Skin epidermis (tissue), 12 donors: ENCODE measurements at regions not wholly inside any gene's neighbourhood (a gene's known extent, or its start where the extent isn't known, plus 50 kb on each side); places are given as distances from the start of the nearest gene placed in this dataset.

ENCODE experiments used
- H3K27ac ChIP-seq, 21 experiments: fragments of 200-600 bp; sonication (generic) in 11 of 21; one replicate each; pipeline ENCODE4 v1.5.0; 2020; ENCODE audit warnings: mild to moderate bottlenecking in 3 of 21, inconsistent platforms in 2 of 21, moderate library complexity in 2 of 21
- H3K4me3 ChIP-seq, 7 experiments: fragments of 200-600 bp; sonication (generic) in 2 of 7; one replicate each; pipeline ENCODE4 v1.5.0; 2020; ENCODE audit warnings: inconsistent platforms in 2 of 7, mild to moderate bottlenecking in 2 of 7, moderate library complexity in 1 of 7

DNA sequence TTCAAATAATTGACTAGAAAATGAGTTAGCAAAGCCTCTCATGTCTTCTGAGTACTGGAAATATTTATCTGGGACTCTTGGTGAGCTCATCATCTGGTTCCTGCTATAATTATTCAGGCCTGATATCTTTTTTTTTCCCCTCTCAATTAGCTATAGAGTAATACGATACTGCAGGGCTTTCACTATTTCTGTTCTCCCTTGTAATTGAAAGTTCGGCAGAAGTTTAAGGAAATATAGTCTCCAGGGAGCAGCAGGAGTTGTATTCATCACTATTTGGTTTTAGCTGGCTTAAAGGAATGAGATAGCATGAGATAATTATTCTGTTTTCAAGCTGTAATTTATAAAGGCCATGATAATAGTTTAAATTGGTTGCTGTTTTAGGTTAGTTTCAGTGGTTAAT is 378.6 kb upstream of the EPHA5 start:
- H3K27ac ChIP-seq: no peak overlapping the region
- no peak overlapping the region for H3K4me3 ChIP-seq

DNA sequence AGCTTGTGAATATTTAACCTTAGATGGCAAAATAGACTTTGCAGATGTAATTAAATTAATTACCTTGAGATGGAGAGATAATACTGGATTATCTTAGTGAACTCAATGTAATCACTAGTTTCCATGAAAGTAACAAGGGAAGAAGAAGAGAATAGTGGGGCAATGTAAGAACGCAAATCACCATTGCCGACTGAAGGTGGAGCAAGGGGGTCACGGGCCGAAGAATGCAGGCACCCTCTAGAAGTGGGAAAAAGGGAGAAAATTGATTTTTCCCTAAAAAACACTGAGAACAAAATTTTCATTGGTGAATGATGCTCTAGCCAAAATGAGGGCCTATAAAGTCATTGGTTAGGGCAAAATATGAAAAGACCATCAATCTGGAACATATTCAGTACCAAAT is 375.6 kb upstream of the EPHA5 start:
- no peak overlapping the region for H3K27ac ChIP-seq
- H3K4me3 ChIP-seq: no peak overlapping the region

DNA sequence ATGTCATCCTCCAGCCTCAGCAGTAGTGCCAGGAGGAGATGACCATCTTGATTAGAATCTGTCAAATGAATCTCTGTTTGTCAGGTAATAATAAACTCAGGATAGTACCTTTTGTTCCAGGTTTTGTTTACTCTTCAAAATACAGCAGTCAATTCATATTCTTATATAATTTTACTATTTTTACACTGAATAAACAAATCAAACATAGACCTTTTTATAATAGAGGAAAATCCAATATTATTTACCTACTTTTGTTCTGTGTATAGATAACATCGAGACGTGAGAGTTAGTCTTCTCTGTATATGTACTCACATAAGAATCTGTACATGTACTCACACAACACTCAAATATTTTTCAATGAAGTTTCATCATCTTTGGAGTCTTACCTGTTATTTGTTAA is 365.4 kb upstream of the EPHA5 start:
- H3K27ac ChIP-seq: no peak overlapping the region

DNA sequence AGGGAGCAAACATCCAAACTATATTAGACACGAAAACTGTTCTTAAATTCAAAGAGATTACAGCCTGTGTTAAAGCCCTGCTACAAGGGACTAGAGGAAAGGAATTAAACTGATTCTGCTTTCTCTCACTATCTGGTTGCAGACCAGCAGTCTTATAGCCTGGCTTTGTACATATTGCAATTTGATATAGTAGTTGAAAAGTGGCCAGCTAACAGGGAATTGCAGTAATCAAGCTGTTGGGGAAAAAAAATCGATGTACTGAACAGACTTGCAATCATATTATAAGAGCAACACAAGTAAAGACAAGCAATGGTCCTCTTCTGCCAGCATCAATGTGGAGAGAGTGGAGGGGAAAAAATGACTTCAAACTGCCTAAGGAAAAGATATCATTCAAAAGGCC is 364.4 kb upstream of the EPHA5 start:
- no peak overlapping the region for H3K27ac ChIP-seq
- no peak overlapping the region for H3K4me3 ChIP-seq

More for the DNA sequence above, 365.4 kb upstream of the EPHA5 start:
- no peak overlapping the region for H3K4me3 ChIP-seq

DNA sequence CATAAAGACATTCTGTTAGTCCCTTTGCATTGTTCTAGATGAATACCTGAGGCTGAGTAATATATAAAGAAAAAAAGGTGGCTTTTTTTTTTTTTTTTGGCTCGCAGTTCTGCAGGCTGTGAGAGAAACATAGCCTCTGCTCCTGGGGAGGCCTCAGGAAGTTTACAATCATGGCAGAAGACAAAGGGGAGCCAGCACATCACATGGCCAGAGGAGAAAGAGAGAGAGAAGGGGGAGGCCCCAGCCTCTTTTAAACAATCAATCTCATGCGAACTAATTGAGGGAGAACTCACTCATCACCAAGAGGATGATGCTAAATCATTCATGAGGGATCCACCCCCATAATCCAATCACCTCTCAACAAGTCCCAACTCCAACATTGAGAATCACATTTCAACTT is 364.0 kb upstream of the EPHA5 start:
- Histone ChIP-seq H3K27ac (no peak overlapping the region), H3K4me3 (no peak overlapping the region)

DNA sequence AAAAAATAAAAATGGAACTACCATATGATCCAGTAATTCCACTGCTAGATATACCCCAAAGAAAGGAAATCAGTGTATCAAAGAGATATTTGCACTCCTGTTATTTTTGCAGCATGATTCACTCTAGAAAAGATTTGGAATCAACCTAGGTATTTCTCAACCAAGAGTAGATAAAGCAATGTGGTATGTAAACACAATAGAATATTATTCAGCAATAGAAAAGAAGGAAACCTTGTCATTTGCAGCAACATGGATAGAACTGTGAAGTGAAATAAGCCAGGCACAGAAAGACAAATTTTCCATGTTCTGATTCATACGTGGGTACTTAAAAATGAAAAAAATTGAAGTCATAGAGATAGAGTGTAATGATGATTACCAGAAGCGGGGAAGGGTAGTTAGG is 362.3 kb upstream of the EPHA5 start:
- no peak overlapping the region for H3K4me3 ChIP-seq
- no peak overlapping the region for H3K27ac ChIP-seq

DNA sequence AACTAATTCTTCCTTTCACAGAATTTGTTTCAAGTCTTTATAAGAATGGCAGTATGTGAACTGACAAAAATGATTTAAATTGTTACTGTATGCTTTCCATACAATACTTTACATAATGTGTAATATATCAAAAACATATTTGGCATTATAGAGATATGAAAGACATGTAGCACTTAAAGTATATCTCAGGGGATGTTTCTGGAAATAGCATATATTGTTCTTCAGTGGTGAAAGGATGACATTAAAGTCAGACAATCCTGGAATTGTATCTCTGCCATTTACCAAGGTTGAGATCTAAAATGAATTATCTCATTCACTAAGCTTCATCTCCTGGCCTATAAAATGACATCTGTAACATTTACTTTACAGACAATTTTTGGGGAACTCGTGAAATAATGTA is 358.4 kb upstream of the EPHA5 start:
- Histone ChIP-seq H3K4me3 (no peak overlapping the region), H3K27ac (no peak overlapping the region)

DNA sequence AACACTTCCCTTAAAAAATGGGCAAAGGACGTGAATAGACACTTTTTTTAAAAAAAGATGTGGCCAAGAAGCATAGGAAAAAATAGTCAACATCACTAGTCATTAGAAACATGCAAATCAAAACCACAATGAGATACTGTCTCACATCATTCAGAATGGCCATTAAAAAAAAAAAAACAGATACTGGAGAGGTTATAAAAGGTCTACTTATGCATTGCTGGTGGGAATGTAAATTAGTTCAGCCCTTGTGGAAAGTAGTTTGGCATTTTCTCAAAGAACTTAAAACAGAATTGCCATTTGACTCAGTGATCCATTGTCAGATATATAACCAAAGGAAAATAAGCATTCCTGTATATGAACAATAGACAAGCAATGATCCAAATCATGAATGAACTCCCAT is 352.8 kb upstream of the EPHA5 start:
- Histone ChIP-seq H3K4me3 (no peak overlapping the region), H3K27ac (no peak overlapping the region)

DNA sequence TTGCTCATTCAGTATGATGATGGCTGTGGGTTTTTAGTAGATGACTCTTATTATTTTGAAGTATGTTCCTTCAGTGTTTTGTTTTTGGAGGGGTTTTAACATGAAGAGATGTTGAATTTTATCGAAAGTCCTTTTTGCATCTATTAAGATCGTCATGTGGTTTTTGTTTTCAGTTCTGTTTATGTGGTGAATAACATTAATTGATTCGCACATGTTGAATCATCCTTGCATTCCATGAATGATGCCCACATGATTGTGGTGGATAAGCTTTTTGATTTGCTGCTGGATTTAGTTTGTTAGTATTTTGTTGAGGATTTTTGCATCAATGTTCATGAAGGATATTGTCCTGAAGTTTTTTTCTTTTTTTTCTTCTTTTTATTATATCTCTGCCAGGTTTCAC is 347.4 kb upstream of the EPHA5 start:
- no peak overlapping the region for H3K27ac ChIP-seq
- no peak overlapping the region for H3K4me3 ChIP-seq

DNA sequence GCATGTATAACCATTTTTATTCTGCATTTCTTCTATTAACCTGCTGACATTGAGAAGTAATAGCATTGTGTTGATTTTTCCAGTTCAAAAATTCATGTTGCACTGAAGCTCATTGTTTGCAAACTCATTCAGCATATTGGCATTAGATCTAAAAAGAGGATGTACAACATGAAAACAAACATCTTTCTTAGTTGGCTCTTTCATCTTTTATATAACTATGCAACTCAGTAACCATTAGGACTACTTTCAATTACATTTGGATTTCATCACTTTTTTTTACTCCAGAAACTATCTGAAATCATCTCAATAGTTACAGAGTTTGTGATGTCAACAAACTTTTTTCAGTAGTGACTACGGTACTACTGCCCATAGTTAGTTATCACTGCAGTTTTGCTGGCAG is 346.0 kb upstream of the EPHA5 start:
- Histone ChIP-seq H3K27ac (no peak overlapping the region), H3K4me3 (no peak overlapping the region)

DNA sequence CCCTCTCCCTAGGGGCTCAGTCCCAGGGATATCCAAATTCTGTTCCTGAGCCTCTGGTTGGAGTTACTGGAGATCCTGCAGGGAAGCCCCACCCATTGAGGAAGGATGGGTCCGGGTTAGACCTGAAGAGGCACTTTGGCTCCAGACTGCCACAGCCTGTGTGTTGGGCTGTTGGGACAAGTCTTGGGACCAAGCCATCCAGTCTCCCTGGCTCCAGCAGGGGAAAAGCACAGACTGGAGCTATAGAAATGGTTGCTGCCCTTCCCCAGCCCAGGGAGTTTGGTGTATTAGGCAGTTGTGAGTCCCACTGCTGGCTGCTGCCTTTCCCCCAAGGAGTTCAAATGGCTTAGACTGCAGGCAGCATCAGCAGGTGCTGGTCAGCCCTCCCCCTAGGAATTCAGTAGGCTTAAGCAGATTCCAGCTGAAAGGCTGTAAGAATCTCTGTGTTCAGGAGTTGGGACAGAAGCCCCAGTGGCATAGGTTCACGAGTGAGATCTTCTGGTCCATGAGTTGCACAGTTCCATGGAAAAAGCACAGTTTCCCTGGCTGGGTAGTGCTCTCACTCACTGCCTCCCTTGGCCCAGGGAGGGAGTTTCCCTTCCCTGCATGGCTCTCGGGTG is 344.0 kb upstream of the EPHA5 start:
- H3K4me3 ChIP-seq: no peak overlapping the region
- H3K27ac ChIP-seq: no peak overlapping the region

DNA sequence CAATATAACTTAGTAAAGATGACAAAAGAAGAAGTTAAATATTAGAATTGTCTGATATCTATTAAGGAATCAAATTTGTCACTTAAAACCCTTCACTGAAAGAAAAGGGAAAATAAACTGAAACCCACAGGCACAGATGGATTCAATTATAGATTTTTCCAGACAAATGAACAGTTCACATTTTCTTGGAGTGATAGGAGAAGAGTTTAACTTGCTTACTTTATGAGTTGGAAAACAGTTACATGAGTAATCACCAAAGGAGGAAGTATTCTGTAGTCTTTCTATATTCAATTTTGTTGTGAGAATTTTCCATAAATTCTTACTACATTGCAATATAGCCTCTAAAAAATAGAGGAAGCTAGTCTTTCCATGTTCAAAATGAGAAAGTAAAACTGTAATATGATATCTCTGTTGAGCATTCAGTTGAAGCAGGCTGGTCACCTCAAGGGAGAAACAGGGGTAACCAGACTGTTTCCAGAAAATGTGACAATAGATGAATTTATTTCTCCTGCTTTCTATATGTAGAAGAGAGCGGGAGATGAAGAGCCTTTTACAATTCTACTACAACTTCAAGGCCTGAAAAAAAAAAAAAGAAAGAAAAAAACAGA is 330.3 kb upstream of the EPHA5 start:
- no peak overlapping the region for H3K4me3 ChIP-seq
- no peak overlapping the region for H3K27ac ChIP-seq

DNA sequence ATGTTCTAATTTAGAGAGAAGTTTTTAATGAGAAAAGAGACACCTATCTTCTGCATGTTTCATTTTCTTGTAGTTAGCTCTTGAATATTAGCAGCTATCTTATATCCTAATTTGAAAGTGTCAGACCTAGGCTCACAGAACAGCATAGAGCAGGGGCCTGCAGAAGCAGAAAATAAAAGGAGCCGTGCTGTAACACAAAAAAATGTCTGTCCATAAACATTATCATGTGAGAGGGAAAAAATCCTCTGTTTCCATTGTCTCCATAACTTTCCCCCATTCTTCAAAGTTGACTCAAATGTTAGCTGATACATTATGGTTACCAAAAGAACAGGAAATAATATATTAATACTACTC is 329.2 kb upstream of the EPHA5 start:
- no peak overlapping the region for H3K4me3 ChIP-seq
- H3K27ac ChIP-seq: peak overlapping the region in 1 of 21 experiments; percentile 17

DNA sequence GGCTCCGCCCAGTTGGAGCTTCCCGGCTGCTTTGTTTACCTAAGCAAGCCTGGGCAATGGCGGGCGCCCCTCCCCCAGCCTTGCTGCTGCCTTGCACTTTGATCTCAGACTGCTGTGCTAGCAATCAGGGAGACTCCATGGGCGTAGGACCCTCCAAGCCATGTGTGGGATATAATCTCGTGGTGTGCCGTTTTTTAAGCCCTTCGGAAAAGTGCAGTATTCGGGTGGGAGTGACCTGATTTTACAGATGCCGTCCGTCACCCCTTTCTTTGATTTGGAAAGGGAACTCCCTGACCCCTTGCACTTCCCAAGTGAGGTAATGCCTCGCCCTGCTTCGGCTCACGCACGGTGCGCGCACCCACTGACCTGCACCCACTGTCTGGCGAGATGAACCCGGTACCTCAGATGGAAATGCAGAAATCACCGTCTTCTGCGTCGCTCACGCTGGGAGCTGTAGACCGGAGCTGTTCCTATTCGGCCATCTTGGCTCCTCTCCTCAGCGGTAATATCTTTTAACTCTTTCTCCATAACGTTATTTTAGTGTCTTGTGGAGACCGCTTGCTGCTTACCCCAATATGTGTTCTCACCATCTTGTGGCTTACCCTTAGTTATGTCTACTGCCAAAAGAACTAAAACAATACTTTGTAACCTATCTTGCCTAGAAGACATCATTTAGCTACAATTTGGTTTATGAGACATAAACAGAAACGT is 328.7 kb upstream of the EPHA5 start:
- Histone ChIP-seq H3K4me3 (peak overlapping the region in 1 of 7 experiments; percentile 21), H3K27ac (peak overlapping the region in 1 of 21 experiments; percentile 17)

DNA sequence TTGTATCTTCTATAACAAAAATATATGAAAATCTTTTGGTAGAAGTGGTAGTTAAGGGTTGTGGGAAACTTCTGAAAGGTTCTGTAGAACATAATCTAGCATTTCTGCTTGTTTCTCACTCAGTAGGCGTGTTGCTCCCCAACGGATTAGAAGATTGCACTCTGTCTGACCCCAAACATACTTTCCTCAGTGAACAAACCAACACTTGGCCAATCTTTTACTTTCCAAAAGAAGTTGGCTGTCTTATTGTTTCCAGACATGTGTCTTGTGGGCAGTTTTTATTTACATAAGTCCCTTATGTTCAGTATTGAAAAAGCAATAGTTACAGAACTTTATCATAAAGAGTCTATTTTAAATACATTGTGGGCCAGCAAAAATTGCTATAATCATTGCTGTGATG is 312.8 kb upstream of the EPHA5 start:
- Histone ChIP-seq H3K4me3 (no peak overlapping the region), H3K27ac (no peak overlapping the region)

DNA sequence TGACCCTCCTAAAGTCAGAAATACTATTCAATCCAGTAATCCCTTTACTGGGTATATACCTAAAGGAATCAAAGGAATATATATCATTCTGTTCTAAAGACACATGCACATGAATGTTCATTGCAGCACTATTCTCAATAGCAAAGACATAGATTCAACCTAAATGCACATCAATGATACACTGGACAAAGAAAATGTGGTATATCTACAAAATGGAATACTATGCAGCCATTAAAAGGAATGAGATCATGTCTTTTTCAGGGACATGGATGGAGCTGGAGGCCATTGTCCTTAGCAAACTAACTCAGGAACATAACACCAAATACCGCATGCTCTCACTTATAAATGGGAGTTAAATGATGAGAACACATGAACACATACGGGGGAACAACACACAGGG is 306.0 kb upstream of the EPHA5 start:
- Histone ChIP-seq H3K4me3 (no peak overlapping the region), H3K27ac (no peak overlapping the region)

DNA sequence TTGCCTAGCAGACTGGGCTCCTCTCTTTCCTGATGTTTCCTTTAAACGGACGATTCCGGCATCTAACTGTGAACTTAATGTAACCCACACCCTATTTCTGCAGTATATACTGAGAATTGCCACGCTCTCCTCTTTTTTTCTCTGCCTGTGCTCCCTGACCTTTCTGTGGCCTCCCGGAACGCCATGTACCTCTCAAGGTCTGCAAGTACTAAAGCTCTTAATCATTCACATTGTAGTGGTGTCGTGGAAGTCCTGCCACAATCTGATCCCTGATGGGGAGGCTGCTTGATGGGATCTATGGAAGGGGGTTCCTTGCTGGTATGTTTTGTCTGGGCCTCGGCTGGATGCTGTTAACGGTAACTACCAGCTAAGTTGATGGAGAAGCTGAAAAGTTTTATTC is 302.9 kb upstream of the EPHA5 start:
- no peak overlapping the region for H3K27ac ChIP-seq
- no peak overlapping the region for H3K4me3 ChIP-seq

DNA sequence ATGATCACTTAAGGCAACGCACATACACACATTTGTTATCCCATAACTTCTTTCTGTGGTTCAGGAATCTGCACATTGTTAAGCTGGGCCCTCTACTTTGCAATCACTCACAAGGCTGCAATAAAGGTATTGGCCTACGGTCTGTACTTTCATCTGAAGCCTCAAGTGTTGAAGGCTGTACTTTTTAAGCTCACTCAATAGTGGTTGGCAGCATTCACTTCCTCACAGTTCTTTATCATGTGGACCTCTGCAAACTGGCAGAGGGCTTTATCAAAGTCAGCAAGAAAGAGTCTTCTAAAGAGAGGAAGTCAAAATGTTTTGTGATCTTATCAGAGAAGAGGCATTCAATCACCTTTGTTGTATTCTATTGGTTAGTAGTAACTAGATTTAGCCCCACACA is 301.4 kb upstream of the EPHA5 start:
- Histone ChIP-seq H3K4me3 (no peak overlapping the region), H3K27ac (no peak overlapping the region)

DNA sequence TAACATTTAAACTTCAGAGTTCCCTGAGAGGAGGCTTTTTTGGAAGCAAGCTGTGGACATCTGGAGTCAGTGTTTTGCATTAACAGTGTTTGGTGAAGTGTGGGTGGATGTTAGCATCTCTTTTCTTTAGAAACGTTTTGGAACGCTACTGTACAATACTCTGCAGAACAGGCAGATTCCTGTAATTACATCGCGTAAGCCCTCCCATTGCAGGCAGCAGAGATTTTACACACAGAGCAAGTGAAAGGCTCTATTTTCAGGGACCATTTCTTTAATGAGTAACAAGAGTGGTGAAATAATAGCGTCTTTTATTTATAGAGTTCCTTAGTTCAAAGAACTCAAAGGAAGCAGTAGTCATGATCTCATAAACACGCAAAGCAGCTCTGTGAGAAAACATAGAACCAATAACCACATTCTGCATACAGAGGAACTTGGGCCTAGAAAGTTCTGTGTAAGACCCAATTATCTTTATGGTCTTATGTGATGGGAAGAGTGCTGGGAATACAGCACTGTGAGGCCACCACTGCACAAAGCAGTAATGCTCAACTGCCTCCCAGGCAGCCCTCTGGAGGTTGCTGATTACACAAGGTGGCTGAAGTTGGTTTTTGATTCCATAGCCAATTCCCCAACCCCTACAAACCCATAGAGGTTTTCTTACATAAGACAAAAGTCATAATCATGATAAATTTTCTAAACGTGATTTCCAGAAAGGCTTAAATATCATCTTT is 298.7 kb upstream of the EPHA5 start:
- Histone ChIP-seq H3K4me3 (no peak overlapping the region), H3K27ac (no peak overlapping the region)

DNA sequence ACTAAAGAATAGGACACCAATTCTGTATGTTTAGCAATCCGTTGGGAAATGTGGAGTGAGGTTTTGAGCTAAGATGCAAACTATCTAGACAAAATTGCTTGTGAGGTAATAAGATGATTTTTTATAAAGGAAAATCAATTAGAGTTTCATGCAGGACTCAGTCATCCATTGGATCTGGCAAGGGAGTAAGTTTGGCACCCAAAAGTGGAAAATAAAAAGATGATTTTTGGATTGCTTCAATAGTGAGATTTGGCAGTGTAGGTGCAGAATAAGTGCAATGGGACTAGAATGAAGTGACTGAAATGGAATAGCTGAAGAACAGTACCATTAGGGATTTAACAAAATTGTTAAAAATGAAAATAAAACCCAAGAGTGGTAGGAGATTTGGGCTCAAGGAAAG is 290.5 kb upstream of the EPHA5 start:
- Histone ChIP-seq H3K4me3 (no peak overlapping the region), H3K27ac (no peak overlapping the region)

DNA sequence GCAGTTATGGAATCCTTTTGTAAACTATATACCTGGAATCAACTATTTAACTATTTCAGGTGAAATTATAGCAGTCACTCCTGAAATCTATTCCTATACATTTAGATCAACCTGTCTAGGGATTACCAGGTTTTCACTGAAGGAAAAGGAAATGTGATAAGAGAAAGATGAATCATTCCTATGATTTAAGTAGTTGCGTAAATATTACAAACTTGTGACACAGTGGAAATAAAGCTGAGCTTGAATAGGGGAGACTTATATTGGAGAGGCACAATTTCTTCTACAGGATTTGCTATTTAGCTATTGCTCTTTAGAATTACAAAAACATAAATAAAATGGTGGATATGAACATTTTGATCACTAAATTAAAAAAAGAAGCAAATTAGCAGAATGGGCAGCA is 284.1 kb upstream of the EPHA5 start:
- H3K4me3 ChIP-seq: no peak overlapping the region
- H3K27ac ChIP-seq: no peak overlapping the region
